Transverse colon (tissue), 3 donors: ENCODE measurements at regions not wholly inside any gene's neighbourhood (a gene's known extent, or its start where the extent isn't known, plus 50 kb on each side); places are given as distances from the start of the nearest gene placed in this dataset.

ENCODE experiments used
- CTCF ChIP-seq, 5 experiments: fragments of 200-600 bp in 3 of 5; fragments of 450-650 bp in 2 of 5; sonication (generic) in 3 of 5; IDR thresholded peaks; 1 replicate in 2 of 5; 2 replicates in 3 of 5; pipeline ENCODE4 v1.5.1; 2016 to 2017; ENCODE audit warnings: antibody characterized with exemption in 5 of 5, inconsistent platforms in 3 of 5, mild to moderate bottlenecking in 2 of 5, moderate library complexity in 1 of 5
- EP300 ChIP-seq: sonication (generic); formaldehyde crosslinking; IDR thresholded peaks from one replicate; pipeline ENCODE4 v1.6.1; 2017; ENCODE audit warnings: antibody characterized with exemption, low read depth
- POLR2A ChIP-seq: fragments of 450-650 bp; IDR thresholded peaks from one replicate; pipeline ENCODE4 v1.6.1; 2016; ENCODE audit warnings: antibody characterized with exemption, mild to moderate bottlenecking, moderate library complexity

- no peak for TF ChIP-seq POLR2A
- no peak for TF ChIP-seq EP300
- no peak for TF ChIP-seq CTCF (IDR thresholded peaks at IDR 0.05)
These were observed 138.7 kb downstream of the DISP1 start for GRCh38 chr1:222953585-222953984.
